Liver (tissue), 3 donors: ENCODE measurements at regions not wholly inside any gene's neighbourhood (a gene's known extent, or its start where the extent isn't known, plus 50 kb on each side); places are given as distances from the start of the nearest gene placed in this dataset.

ENCODE experiments used
- EGR1 ChIP-seq, 2 donors: IDR thresholded peaks; 2 replicates each; pipeline ENCODE4 v1.6.1; 2016 to 2018; ENCODE audit warnings: antibody characterized with exemption in 2 of 2, low read depth in 2 of 2
- GABPA ChIP-seq, 2 donors: IDR thresholded peaks in 1 of 2; conservative IDR thresholded peaks in 1 of 2; 2 replicates each; pipeline ENCODE4 v1.6.1; 2016; ENCODE audit warnings: antibody characterized with exemption in 2 of 2, mild to moderate bottlenecking in 1 of 2, moderate library complexity in 1 of 2
- NR2F2 ChIP-seq: IDR thresholded peaks from 2 replicates; pipeline ENCODE4 v1.6.1; 2016; ENCODE audit warnings: antibody characterized with exemption
- REST ChIP-seq: IDR thresholded peaks from 2 replicates; pipeline ENCODE4 v1.6.1; 2016; ENCODE audit warnings: antibody characterized with exemption, mild to moderate bottlenecking
- SP1 ChIP-seq: IDR thresholded peaks from 2 replicates; pipeline ENCODE4 v1.6.1; 2018; ENCODE audit warnings: antibody characterized with exemption, mild to moderate bottlenecking
- YY1 ChIP-seq: IDR thresholded peaks from 2 replicates; pipeline ENCODE4 v1.6.1; 2016; ENCODE audit warnings: antibody characterized with exemption, mild to moderate bottlenecking
- TF ChIP-seq, protein P1 (sequence below): fragments of 150-350 bp; IDR thresholded peaks from 2 replicates; pipeline ENCODE4 v1.5.1; 2017; ENCODE audit warnings: improper control_type of control experiment, low read depth, low read length; ENCODE audit not compliant: missing input control
- TF ChIP-seq, protein P2 (sequence below): IDR thresholded peaks from 2 replicates; pipeline ENCODE4 v1.6.1; 2016; ENCODE audit warnings: antibody characterized with exemption
- donor health status: healthy.
- donor health status: healthy.

- TF ChIP-seq NR2F2 (no peak), SP1 (no peak), YY1 (no peak), EGR1 (IDR thresholded peaks at IDR 0.05; ENCODE audit: low read depth in 2 of 2) (no peak), REST (no peak), GABPA (IDR thresholded peaks at IDR 0.05 in 1 of 2, conservative IDR thresholded peaks at IDR 0.05 in 1 of 2) (no peak)
- TF ChIP-seq, protein P1, sequence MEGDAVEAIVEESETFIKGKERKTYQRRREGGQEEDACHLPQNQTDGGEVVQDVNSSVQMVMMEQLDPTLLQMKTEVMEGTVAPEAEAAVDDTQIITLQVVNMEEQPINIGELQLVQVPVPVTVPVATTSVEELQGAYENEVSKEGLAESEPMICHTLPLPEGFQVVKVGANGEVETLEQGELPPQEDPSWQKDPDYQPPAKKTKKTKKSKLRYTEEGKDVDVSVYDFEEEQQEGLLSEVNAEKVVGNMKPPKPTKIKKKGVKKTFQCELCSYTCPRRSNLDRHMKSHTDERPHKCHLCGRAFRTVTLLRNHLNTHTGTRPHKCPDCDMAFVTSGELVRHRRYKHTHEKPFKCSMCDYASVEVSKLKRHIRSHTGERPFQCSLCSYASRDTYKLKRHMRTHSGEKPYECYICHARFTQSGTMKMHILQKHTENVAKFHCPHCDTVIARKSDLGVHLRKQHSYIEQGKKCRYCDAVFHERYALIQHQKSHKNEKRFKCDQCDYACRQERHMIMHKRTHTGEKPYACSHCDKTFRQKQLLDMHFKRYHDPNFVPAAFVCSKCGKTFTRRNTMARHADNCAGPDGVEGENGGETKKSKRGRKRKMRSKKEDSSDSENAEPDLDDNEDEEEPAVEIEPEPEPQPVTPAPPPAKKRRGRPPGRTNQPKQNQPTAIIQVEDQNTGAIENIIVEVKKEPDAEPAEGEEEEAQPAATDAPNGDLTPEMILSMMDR = no peak
- TF ChIP-seq, protein P2, sequence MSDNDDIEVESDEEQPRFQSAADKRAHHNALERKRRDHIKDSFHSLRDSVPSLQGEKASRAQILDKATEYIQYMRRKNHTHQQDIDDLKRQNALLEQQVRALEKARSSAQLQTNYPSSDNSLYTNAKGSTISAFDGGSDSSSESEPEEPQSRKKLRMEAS = no peak
These were observed 65.2 kb upstream of the MME start for GRCh38 chr3:155014953-155015352.
